HepG2 (cell line): ENCODE measurements at regions not wholly inside any gene's neighbourhood (a gene's known extent, or its start where the extent isn't known, plus 50 kb on each side); places are given as distances from the start of the nearest gene placed in this dataset.

Experiments used
- ATAC-seq: fragments of 200-7000 bp; cut with Tn5 transposase; 3 replicates; pipeline ENCODE4 v1.9.1; 2020; ENCODE audit warnings: mild to moderate bottlenecking, moderate library complexity
- BruUV-seq: library from RNA; stranded (reverse); fragments of 400-500 nt; replicated peaks from 2 replicates; lab custom pipeline; 2021; lab: Mats Ljungman, UMichigan
- CTCF ChIA-PET: fragments of 300-600 bp; formaldehyde crosslinking; extraction: SDS; loops from one replicate; lab custom pipeline; 2021; ENCODE audit warnings: low total read pairs, inconsistent platforms, low intra/inter-chr PET ratio; lab: Yijun Ruan, JAX
- POLR2A ChIA-PET: fragments of 350-600 bp; sonication (Branson Sonifier 250); formaldehyde crosslinking; loops from one replicate; lab custom pipeline; 2020; ENCODE audit warnings: antibody characterized with exemption, inconsistent platforms; lab: Yijun Ruan, JAX
- DNase-seq: peaks from one replicate; pipeline ENCODE4 v3.0.0-alpha.2; 2015; ENCODE audit warnings: low spot score
- FAIRE-seq: peaks from 3 replicates; lab custom pipeline; 2011; peaks lifted over from hg19 to GRCh38; lab: Jason Lieb, UNC
- H2AFZ ChIP-seq: one replicate; pipeline ENCODE4 v1.6.1; 2011; ENCODE audit warnings: low read length, inconsistent platforms
- H3K27ac ChIP-seq: fragments of 300-600 bp; 3 replicates; pipeline ENCODE4 v1.8.0; 2011; ENCODE audit warnings: mixed run types, mild to moderate bottlenecking, mixed read lengths, low read length, inconsistent platforms; ENCODE audit not compliant: insufficient read depth; ENCODE audit errors: extremely low read length
- H3K27me3 ChIP-seq, 2 experiments: fragments of 200-600 bp in 1 of 2; 2 replicates in 1 of 2; 3 replicates in 1 of 2; pipeline versions ENCODE4 v1.6.0 to v1.8.0; 2011; ENCODE audit warnings: low read length in 2 of 2, mild to moderate bottlenecking in 2 of 2, moderate library complexity in 2 of 2, inconsistent platforms in 1 of 2; ENCODE audit not compliant: insufficient read depth in 2 of 2, control insufficient read depth in 1 of 2
- H3K36me3 ChIP-seq, 2 experiments: fragments of 200-600 bp in 1 of 2; replicated peaks in 1 of 2; 2 replicates in 1 of 2; 3 replicates in 1 of 2; pipeline versions ENCODE4 v1.5.1 to v1.8.0; 2011; ENCODE audit warnings: low read length in 2 of 2, inconsistent platforms in 1 of 2; ENCODE audit not compliant: insufficient read depth in 2 of 2, control insufficient read depth in 1 of 2
- H3K4me1 ChIP-seq: 2 replicates; pipeline ENCODE4 v1.5.1; 2012; ENCODE audit warnings: low read length, inconsistent platforms; ENCODE audit not compliant: insufficient read depth
- H3K4me2 ChIP-seq: 2 replicates; pipeline ENCODE4 v1.6.0; 2011; ENCODE audit warnings: low read depth, low read length, inconsistent platforms
- H3K4me3 ChIP-seq, 3 experiments: fragments of 200-600 bp in 1 of 3; sonication (generic), shearing (Covaris generic) in 1 of 3; replicated peaks in 1 of 3; 2 replicates each; pipeline ENCODE4 v1.5.1; 2011 to 2016; ENCODE audit warnings: low read length in 3 of 3, inconsistent platforms in 2 of 3, low read depth in 2 of 3, mild to moderate bottlenecking in 2 of 3, control low read depth in 1 of 3, mixed read lengths in 1 of 3; ENCODE audit not compliant: insufficient read depth in 1 of 3
- H3K79me2 ChIP-seq: one replicate; pipeline ENCODE4 v1.6.1; 2011; ENCODE audit warnings: low read length, inconsistent platforms; ENCODE audit not compliant: insufficient read depth
- H3K9ac ChIP-seq: 2 replicates; pipeline ENCODE4 v1.6.0; 2011; ENCODE audit warnings: mild to moderate bottlenecking, low read depth, low read length, inconsistent platforms; ENCODE audit not compliant: insufficient read depth
- H3K9me3 ChIP-seq: 2 replicates; pipeline ENCODE4 v1.5.1; 2012; ENCODE audit warnings: mild to moderate bottlenecking, low read length
- H4K20me1 ChIP-seq: 2 replicates; pipeline ENCODE4 v1.6.0; 2011; ENCODE audit warnings: inconsistent platforms, mild to moderate bottlenecking, low read length, moderate library complexity; ENCODE audit not compliant: insufficient read depth
- ARID5B ChIP-seq: IDR thresholded peaks from 2 replicates; pipeline ENCODE4 v1.4.0; 2020; ENCODE audit warnings: mild to moderate bottlenecking, missing genetic modification reagents
- ASH2L ChIP-seq: fragments of 300-600, 200-600 bp; sonication (generic); IDR thresholded peaks from 2 replicates; pipeline ENCODE4 v1.7.0; 2017; ENCODE audit warnings: low read depth, mild to moderate bottlenecking, moderate library complexity, mixed read lengths, low read length; ENCODE audit not compliant: insufficient read length
- EHMT2 ChIP-seq: fragments of 200-600 bp; sonication (generic); IDR thresholded peaks from 2 replicates; pipeline ENCODE4 v1.7.0; 2017; ENCODE audit warnings: antibody characterized with exemption, low read depth, low read length, borderline replicate concordance
- SIN3A ChIP-seq: IDR thresholded peaks from 2 replicates; pipeline ENCODE4 v1.6.1; 2011; ENCODE audit warnings: low read depth, mild to moderate bottlenecking, control low read depth, low read length, borderline replicate concordance
- ZFP36L1 ChIP-seq: sonication (generic); formaldehyde crosslinking; IDR thresholded peaks from 2 replicates; pipeline ENCODE4 v1.8.0; 2022; ENCODE audit warnings: mild to moderate bottlenecking, missing genetic modification reagents, moderate library complexity
- ZNF275 ChIP-seq: sonication (generic); formaldehyde crosslinking; IDR thresholded peaks from 2 replicates; pipeline ENCODE4 v1.8.0; 2022; ENCODE audit warnings: missing genetic modification reagents, mild to moderate bottlenecking, inconsistent platforms, borderline replicate concordance
- ZNF879 ChIP-seq: sonication (generic); formaldehyde crosslinking; IDR thresholded peaks from 2 replicates; pipeline ENCODE4 v1.8.1; 2023; ENCODE audit warnings: missing genetic modification reagents
- WGBS: methylation state at CpG from one replicate; pipeline ENCODE4 v1.1.6; 2017; ENCODE audit warnings: low lambda C conversion rate; 5-methylcytosine and 5-hydroxymethylcytosine counted together
- in situ Hi-C: cut with HindIII; loops from 2 replicates; pipeline ENCODE4 v1.10.0; 2017; ENCODE audit warnings: low pct_unique_long_range_greater_than_20kb; ENCODE audit not compliant: extremely low pct_ligation_motif_present
- intact Hi-C: fragments of 100-400 bp; cut with micrococcal nuclease; formaldehyde crosslinking; loops from one replicate; pipeline ENCODE4 v1.10.0; 2022; ENCODE audit not compliant: unreplicated experiment

GRCh38 chr13:34474187-34474868, 467.7 kb upstream of the NBEA start (continued):
- no peak for TF ChIP-seq ZNF879 (CRISPR knock-in tag)

GRCh38 chr13:34478376-34478775, 463.7 kb upstream of the NBEA start:
- in situ Hi-C loops, result no loop called here
- no peaks in the 10 kb centered on the region for H3K79me2 ChIP-seq
- no peaks in the 10 kb centered on the region for H3K27me3 ChIP-seq
- H3K36me3 ChIP-seq, result no peaks in the 10 kb centered on the region
- no peaks in the 10 kb centered on the region for H3K9me3 ChIP-seq
- no peak for TF ChIP-seq SIN3A
- no TSS peak for BruUV-seq
- no peak overlapping the region for H3K9ac ChIP-seq
- intact Hi-C loops, result no loop called here
- POLR2A ChIA-PET, result no interaction called here
- no peak overlapping the region for H3K4me2 ChIP-seq
- no peak overlapping the region for H3K27ac ChIP-seq
- FAIRE-seq, result no peak
- CTCF ChIA-PET, result no interaction called here
- no peaks in the 10 kb centered on the region for H3K4me1 ChIP-seq
- no peaks in the 10 kb centered on the region for H4K20me1 ChIP-seq
- no peak overlapping the region for H2AFZ ChIP-seq
- ATAC-seq, result no peak
- no peak for DNase-seq
- no peak overlapping the region for H3K4me3 ChIP-seq
- WGBS, result 0% methylated on average over 2 of the region's 2 CpGs

GRCh38 chr13:34502011-34502410, 440.1 kb upstream of the NBEA start:
- H3K9me3 ChIP-seq, result no peaks in the 10 kb centered on the region
- H3K79me2 ChIP-seq, result no peaks in the 10 kb centered on the region
- no peak for FAIRE-seq
- H3K4me2 ChIP-seq, result no peak overlapping the region
- no peaks in the 10 kb centered on the region for H3K27me3 ChIP-seq
- intact Hi-C loops, result no loop called here
- H3K27ac ChIP-seq, result no peak overlapping the region
- in situ Hi-C loops, result no loop called here
- CTCF ChIA-PET, result no interaction called here
- POLR2A ChIA-PET, result no interaction called here
- H3K9ac ChIP-seq, result no peak overlapping the region
- 7% methylated on average over 2 of the region's 2 CpGs for WGBS
- no peak for DNase-seq
- no peak overlapping the region for H3K4me3 ChIP-seq
- BruUV-seq, result no TSS peak
- H2AFZ ChIP-seq, result no peak overlapping the region
- no peaks in the 10 kb centered on the region for H3K4me1 ChIP-seq
- ATAC-seq, result no peak
- no peaks in the 10 kb centered on the region for H3K36me3 ChIP-seq
- no peaks in the 10 kb centered on the region for H4K20me1 ChIP-seq
- TF ChIP-seq ZFP36L1 (CRISPR knock-in tag), result no peak
- TF ChIP-seq ZNF275, result no peak
- TF ChIP-seq ASH2L, result no peak
- no peak for TF ChIP-seq ARID5B (CRISPR knock-in tag)
- no peak for TF ChIP-seq EHMT2
